ENCODE measurements at regions not wholly inside any gene's neighbourhood (a gene's known extent, or its start where the extent isn't known, plus 50 kb on each side); places are given as distances from the start of the nearest gene placed in this dataset.

DNA sequence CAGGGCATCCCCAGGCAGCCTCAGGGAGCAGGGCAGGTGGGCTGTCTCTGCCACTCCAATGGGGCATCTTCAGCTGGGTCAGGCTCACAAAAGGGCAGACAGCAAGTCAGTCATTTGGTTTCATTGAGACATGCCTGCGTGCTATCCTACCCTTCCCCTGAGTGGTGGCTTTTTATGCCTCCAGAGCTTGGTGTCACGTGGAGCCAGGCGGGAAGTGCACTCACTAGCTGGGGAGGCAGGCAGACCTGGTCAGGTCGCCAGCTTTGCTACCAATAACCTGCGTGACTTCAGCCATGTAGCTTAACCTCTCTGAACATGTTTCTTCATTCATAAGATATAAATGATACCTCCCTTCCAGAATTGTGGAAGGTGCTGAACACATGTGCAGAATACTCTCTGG lies 415.0 kb downstream of the SOX9 start:
- TF ChIP-seq POLR2A (IDR thresholded peaks at IDR 0.05) = no peak
- TF ChIP-seq, protein P1, sequence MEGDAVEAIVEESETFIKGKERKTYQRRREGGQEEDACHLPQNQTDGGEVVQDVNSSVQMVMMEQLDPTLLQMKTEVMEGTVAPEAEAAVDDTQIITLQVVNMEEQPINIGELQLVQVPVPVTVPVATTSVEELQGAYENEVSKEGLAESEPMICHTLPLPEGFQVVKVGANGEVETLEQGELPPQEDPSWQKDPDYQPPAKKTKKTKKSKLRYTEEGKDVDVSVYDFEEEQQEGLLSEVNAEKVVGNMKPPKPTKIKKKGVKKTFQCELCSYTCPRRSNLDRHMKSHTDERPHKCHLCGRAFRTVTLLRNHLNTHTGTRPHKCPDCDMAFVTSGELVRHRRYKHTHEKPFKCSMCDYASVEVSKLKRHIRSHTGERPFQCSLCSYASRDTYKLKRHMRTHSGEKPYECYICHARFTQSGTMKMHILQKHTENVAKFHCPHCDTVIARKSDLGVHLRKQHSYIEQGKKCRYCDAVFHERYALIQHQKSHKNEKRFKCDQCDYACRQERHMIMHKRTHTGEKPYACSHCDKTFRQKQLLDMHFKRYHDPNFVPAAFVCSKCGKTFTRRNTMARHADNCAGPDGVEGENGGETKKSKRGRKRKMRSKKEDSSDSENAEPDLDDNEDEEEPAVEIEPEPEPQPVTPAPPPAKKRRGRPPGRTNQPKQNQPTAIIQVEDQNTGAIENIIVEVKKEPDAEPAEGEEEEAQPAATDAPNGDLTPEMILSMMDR (IDR thresholded peaks at IDR 0.05) = no peak

Data from Peyer's patch (tissue), 4 donors.